NCI-H1092 treated with DMSO at 0.1 percent for 48 hours (cell line): ENCODE measurements at regions not wholly inside any gene's neighbourhood (a gene's known extent, or its start where the extent isn't known, plus 50 kb on each side); places are given as distances from the start of the nearest gene placed in this dataset.
"Not testable (repeated sequence)": the region's sequence is repeated elsewhere in the genome, so short reads cannot be mapped to it uniquely, and the experiment has no call there.

Source experiments
- DNase-seq: peaks from one replicate; lab custom pipeline; 2025; lab: John Stamatoyannopoulos, UW

- no peak for DNase-seq
These were observed 408.9 kb downstream of the PYDC2 start for GRCh38 chr3:191869738-191870415.

GRCh38 chr3:191873736-191874135 lies 412.8 kb downstream of the PYDC2 start:
- no peak for DNase-seq

- DNase-seq = no peak
These were observed 421.3 kb downstream of the PYDC2 start for GRCh38 chr3:191882289-191882688.

- no peak for DNase-seq
These were observed 423.2 kb downstream of the PYDC2 start for GRCh38 chr3:191884132-191884531.

GRCh38 chr3:191889106-191889505 lies 428.1 kb downstream of the PYDC2 start:
- no peak for DNase-seq

GRCh38 chr3:191889756-191890155 lies 428.8 kb downstream of the PYDC2 start:
- DNase-seq = no peak

- DNase-seq = no peak
These were observed 433.4 kb downstream of the PYDC2 start for GRCh38 chr3:191894406-191894805.

- no peak for DNase-seq
These were observed 440.8 kb downstream of the PYDC2 start for GRCh38 chr3:191901741-191902140.

- DNase-seq = no peak
These were observed 451.7 kb downstream of the PYDC2 start for GRCh38 chr3:191912616-191913204.

- no peak for DNase-seq
These were observed 454.7 kb downstream of the PYDC2 start for GRCh38 chr3:191915712-191916111.

GRCh38 chr3:191919491-191920026 lies 458.6 kb downstream of the PYDC2 start:
- no peak for DNase-seq

- DNase-seq = no peak
These were observed 461.6 kb downstream of the PYDC2 start for GRCh38 chr3:191922570-191922969.

GRCh38 chr3:191927183-191927817 lies 466.3 kb downstream of the PYDC2 start:
- DNase-seq = not testable (repeated sequence)

- not testable (repeated sequence) for DNase-seq
These were observed 467.0 kb downstream of the PYDC2 start for GRCh38 chr3:191927998-191928397.

GRCh38 chr3:191944835-191945234 lies 483.9 kb downstream of the PYDC2 start:
- DNase-seq = no peak

GRCh38 chr3:191952186-191952585 lies 491.2 kb downstream of the PYDC2 start:
- DNase-seq = no peak

- no peak for DNase-seq
These were observed 491.6 kb downstream of the PYDC2 start for GRCh38 chr3:191952609-191953008.

GRCh38 chr3:191958980-191959671 lies 498.2 kb downstream of the PYDC2 start:
- DNase-seq = no peak

- no peak for DNase-seq
These were observed 499.0 kb downstream of the PYDC2 start for GRCh38 chr3:191959876-191960413.

- DNase-seq = no peak
These were observed 500.1 kb downstream of the PYDC2 start for GRCh38 chr3:191961022-191961421.

- no peak for DNase-seq
These were observed 500.6 kb downstream of the PYDC2 start for GRCh38 chr3:191961529-191961928.

- DNase-seq = no peak
These were observed 501.4 kb downstream of the PYDC2 start for GRCh38 chr3:191962324-191962723.
